ENCODE measurements at regions not wholly inside any gene's neighbourhood (a gene's known extent, or its start where the extent isn't known, plus 50 kb on each side); places are given as distances from the start of the nearest gene placed in this dataset.

- Histone ChIP-seq H3F3A (ENCODE audit: low read depth) (no peaks in the 10 kb centered on the region), H3K9me2 (replicated peaks; ENCODE audit: low read depth, low read length) (no peaks in the 10 kb centered on the region), H3K79me2 (ENCODE audit: insufficient read depth, low read length) (no peaks in the 10 kb centered on the region), H3K36me3 (ENCODE audit: insufficient read depth, low read length) (no peaks in the 10 kb centered on the region), H3K4me2 (ENCODE audit: low read depth, low read length, poor library complexity, severe bottlenecking) (no peak overlapping the region), H3K4me1 (ENCODE audit: insufficient read depth, low read length, poor library complexity, severe bottlenecking) (peaks cover 50% of the 10 kb centered on the region), H2AFZ (ENCODE audit: low read length) (no peak overlapping the region), H4K20me1 (ENCODE audit: insufficient read depth, low read length, poor library complexity, severe bottlenecking) (no peaks in the 10 kb centered on the region), H3K27me3 (ENCODE audit: insufficient read depth, low read length, poor library complexity, severe bottlenecking) (no peaks in the 10 kb centered on the region), H3K9me3 (ENCODE audit: insufficient read depth, low read depth, low read length) (no peaks in the 10 kb centered on the region), H3K9ac (ENCODE audit: low read depth, low read length, poor library complexity, severe bottlenecking) (no peak overlapping the region), H3K4me3 (ENCODE audit: low read length, poor library complexity, severe bottlenecking) (no peak overlapping the region)
- TF ChIP-seq CTCF (conservative IDR thresholded peaks at IDR 0.05; ENCODE audit: low read length), result no peak
- no peak for TF ChIP-seq EZH2phosphoT487 (IDR thresholded peaks at IDR 0.05; ENCODE audit: borderline replicate concordance)
Observed at GRCh38 chr17:17411692-17412091, 65.1 kb upstream of the MED9 start.

DNA sequence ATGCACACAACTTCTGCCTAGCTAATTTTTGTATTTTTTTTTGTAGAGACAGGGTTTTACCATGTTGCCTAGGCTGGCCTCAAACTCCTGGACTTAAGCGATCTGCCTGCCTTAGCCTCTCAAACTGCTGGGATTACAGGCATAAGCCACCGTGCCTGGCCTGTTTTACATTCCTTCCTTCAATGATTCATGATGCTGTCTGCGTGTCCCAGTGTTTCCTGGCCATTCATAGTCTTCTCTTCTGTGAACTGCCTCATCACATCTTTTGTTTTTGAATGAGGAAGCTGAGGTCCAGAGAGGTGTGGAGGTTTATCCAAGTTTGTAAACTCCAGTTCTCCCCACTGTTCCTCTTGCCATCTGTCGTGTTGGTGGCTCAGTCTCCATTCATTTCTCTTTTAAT lies 64.5 kb upstream of the MED9 start:
- Histone ChIP-seq H3F3A (ENCODE audit: low read depth) (no peaks in the 10 kb centered on the region), H3K4me3 (ENCODE audit: low read length, poor library complexity, severe bottlenecking) (no peak overlapping the region), H3K9me3 (ENCODE audit: insufficient read depth, low read depth, low read length) (no peaks in the 10 kb centered on the region), H3K79me2 (ENCODE audit: insufficient read depth, low read length) (no peaks in the 10 kb centered on the region), H3K4me1 (ENCODE audit: insufficient read depth, low read length, poor library complexity, severe bottlenecking) (peaks cover 50% of the 10 kb centered on the region), H3K9ac (ENCODE audit: low read depth, low read length, poor library complexity, severe bottlenecking) (no peak overlapping the region), H4K20me1 (ENCODE audit: insufficient read depth, low read length, poor library complexity, severe bottlenecking) (no peaks in the 10 kb centered on the region), H3K27me3 (ENCODE audit: insufficient read depth, low read length, poor library complexity, severe bottlenecking) (no peaks in the 10 kb centered on the region), H2AFZ (ENCODE audit: low read length) (no peak overlapping the region; the same call in 1 of the 2 replicates), H3K4me2 (ENCODE audit: low read depth, low read length, poor library complexity, severe bottlenecking) (no peak overlapping the region), H3K36me3 (ENCODE audit: insufficient read depth, low read length) (no peaks in the 10 kb centered on the region), H3K9me2 (replicated peaks; ENCODE audit: low read depth, low read length) (no peaks in the 10 kb centered on the region)
- no peak for TF ChIP-seq CTCF (conservative IDR thresholded peaks at IDR 0.05; ENCODE audit: low read length)

- Histone ChIP-seq H2AFZ (ENCODE audit: low read length) (no peak overlapping the region), H3F3A (ENCODE audit: low read depth) (no peaks in the 10 kb centered on the region)
Observed at GRCh38 chr17:17413215-17413792, 63.5 kb upstream of the MED9 start.

More at GRCh38 chr17:17413215-17413792, 63.5 kb upstream of the MED9 start:
- no peaks in the 10 kb centered on the region for H3K27me3 ChIP-seq (ENCODE audit: insufficient read depth, low read length, poor library complexity, severe bottlenecking)
- no peaks in the 10 kb centered on the region for H3K79me2 ChIP-seq (ENCODE audit: insufficient read depth, low read length)
- no peak overlapping the region for H3K4me2 ChIP-seq (ENCODE audit: low read depth, low read length, poor library complexity, severe bottlenecking)
- no peak overlapping the region for H3K4me3 ChIP-seq (ENCODE audit: low read length, poor library complexity, severe bottlenecking)
- TF ChIP-seq EZH2phosphoT487 (IDR thresholded peaks at IDR 0.05; ENCODE audit: borderline replicate concordance) (no peak), CTCF (conservative IDR thresholded peaks at IDR 0.05; ENCODE audit: low read length) (no peak)
- no peaks in the 10 kb centered on the region for H3K36me3 ChIP-seq (ENCODE audit: insufficient read depth, low read length)
- peaks cover 51% of the 10 kb centered on the region for H3K4me1 ChIP-seq (ENCODE audit: insufficient read depth, low read length, poor library complexity, severe bottlenecking)
- H3K9ac ChIP-seq (ENCODE audit: low read depth, low read length, poor library complexity, severe bottlenecking), result no peak overlapping the region
- H3K9me3 ChIP-seq (ENCODE audit: insufficient read depth, low read depth, low read length), result no peaks in the 10 kb centered on the region
- no peaks in the 10 kb centered on the region for H4K20me1 ChIP-seq (ENCODE audit: insufficient read depth, low read length, poor library complexity, severe bottlenecking)
- no peaks in the 10 kb centered on the region for H3K9me2 ChIP-seq (replicated peaks; ENCODE audit: low read depth, low read length)

Data from Loucy (cell line).